ENCODE measurements at regions not wholly inside any gene's neighbourhood (a gene's known extent, or its start where the extent isn't known, plus 50 kb on each side); places are given as distances from the start of the nearest gene placed in this dataset.

DNA sequence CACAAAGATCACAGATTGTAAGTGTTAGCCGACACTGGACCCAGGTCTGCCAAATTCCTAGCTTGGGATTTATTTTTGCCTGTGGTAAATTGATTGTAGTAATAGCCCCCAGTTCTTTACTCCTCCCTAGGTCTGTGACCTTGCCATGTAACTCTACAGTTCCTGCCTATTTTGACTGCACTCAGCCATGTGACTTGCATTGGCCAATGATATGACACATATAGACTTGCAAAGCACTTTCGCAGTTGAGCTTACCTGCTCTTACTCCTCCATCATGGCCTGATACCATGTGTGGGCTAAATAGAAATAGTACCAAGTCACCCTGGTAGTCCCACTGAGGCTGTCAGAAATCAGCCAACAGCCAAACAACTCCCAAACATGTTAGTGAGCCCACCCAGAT lies 240.3 kb downstream of the DUSP6 start:
- TF ChIP-seq, protein P1, sequence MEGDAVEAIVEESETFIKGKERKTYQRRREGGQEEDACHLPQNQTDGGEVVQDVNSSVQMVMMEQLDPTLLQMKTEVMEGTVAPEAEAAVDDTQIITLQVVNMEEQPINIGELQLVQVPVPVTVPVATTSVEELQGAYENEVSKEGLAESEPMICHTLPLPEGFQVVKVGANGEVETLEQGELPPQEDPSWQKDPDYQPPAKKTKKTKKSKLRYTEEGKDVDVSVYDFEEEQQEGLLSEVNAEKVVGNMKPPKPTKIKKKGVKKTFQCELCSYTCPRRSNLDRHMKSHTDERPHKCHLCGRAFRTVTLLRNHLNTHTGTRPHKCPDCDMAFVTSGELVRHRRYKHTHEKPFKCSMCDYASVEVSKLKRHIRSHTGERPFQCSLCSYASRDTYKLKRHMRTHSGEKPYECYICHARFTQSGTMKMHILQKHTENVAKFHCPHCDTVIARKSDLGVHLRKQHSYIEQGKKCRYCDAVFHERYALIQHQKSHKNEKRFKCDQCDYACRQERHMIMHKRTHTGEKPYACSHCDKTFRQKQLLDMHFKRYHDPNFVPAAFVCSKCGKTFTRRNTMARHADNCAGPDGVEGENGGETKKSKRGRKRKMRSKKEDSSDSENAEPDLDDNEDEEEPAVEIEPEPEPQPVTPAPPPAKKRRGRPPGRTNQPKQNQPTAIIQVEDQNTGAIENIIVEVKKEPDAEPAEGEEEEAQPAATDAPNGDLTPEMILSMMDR (conservative IDR thresholded peaks at IDR 0.05; ENCODE audit: low read length): no peak
- no peak for TF ChIP-seq EZH2phosphoT487 (IDR thresholded peaks at IDR 0.05; ENCODE audit: borderline replicate concordance, low read depth, low read length)
